Transverse colon (tissue), 4 donors: ENCODE measurements at regions not wholly inside any gene's neighbourhood (a gene's known extent, or its start where the extent isn't known, plus 50 kb on each side); places are given as distances from the start of the nearest gene placed in this dataset.

Experiments
- DNase-seq: peaks from one replicate; pipeline ENCODE4 v3.0.0-alpha.2; 2019
- H3K27ac ChIP-seq, 4 donors: fragments of 200-600 bp; sonication (generic); 2 replicates each; pipeline ENCODE4 v1.5.1; 2016 to 2018; ENCODE audit warnings: inconsistent platforms in 4 of 4
- H3K27me3 ChIP-seq: fragments of 200-600 bp; sonication (generic); 2 replicates; pipeline ENCODE4 v1.5.1; 2017; ENCODE audit warnings: inconsistent platforms
- H3K36me3 ChIP-seq, 4 donors: fragments of 200-600 bp; sonication (generic); 2 replicates each; pipeline ENCODE4 v1.5.1; 2017 to 2019; ENCODE audit warnings: inconsistent platforms in 4 of 4
- H3K4me1 ChIP-seq, 4 donors: fragments of 200-600 bp; sonication (generic); 2 replicates each; pipeline ENCODE4 v1.5.1; 2017 to 2020; ENCODE audit warnings: inconsistent platforms in 4 of 4
- H3K4me3 ChIP-seq, 4 donors: fragments of 200-600 bp; sonication (generic); 1 replicate in 1 of 4; 2 replicates in 3 of 4; pipeline versions ENCODE4 v1.5.1 to v1.6.1; 2017 to 2019; ENCODE audit warnings: inconsistent platforms in 4 of 4
- H3K9me3 ChIP-seq, 2 donors: fragments of 200-600 bp; sonication (generic); 2 replicates each; pipeline ENCODE4 v1.5.1; 2017 to 2019; ENCODE audit warnings: inconsistent platforms in 2 of 2
- EP300 ChIP-seq: sonication (generic); formaldehyde crosslinking; IDR thresholded peaks from one replicate; pipeline ENCODE4 v1.6.1; 2017; ENCODE audit warnings: antibody characterized with exemption, low read depth
- POLR2A ChIP-seq: fragments of 450-650 bp; IDR thresholded peaks from one replicate; pipeline ENCODE4 v1.6.1; 2016; ENCODE audit warnings: antibody characterized with exemption, mild to moderate bottlenecking, moderate library complexity
- POLR2AphosphoS5 ChIP-seq, 3 donors: sonication (generic); formaldehyde crosslinking; IDR thresholded peaks; one replicate each; pipeline ENCODE4 v1.6.1; 2016; ENCODE audit warnings: antibody characterized with exemption in 3 of 3
- WGBS, 2 donors: methylation state at CpG; one replicate each; pipeline ENCODE4 v1.1.5; 2018; ENCODE audit warnings: low coverage in 1 of 2; 5-methylcytosine and 5-hydroxymethylcytosine counted together
- in situ Hi-C, 4 donors: fragments of 200-750 bp; cut with MboI; loops; one replicate each; pipeline versions ENCODE4 v1.15.0 to v1.15.1; 2017; ENCODE audit warnings: low sequenced_read_pairs in 3 of 4, low pct_ligation_motif_present in 1 of 4, low pct_unique_long_range_greater_than_20kb in 1 of 4
- intact Hi-C: fragments of 100-400 bp; cut with DNase I; formaldehyde crosslinking; loops from one replicate; pipeline ENCODE4 v1.15.1; 2023; ENCODE audit warnings: low total_unique reads
- TF ChIP-seq, protein P1 (sequence below), 5 experiments: fragments of 200-600 bp in 3 of 5; fragments of 450-650 bp in 2 of 5; sonication (generic) in 3 of 5; IDR thresholded peaks; 1 replicate in 2 of 5; 2 replicates in 3 of 5; pipeline ENCODE4 v1.5.1; 2016 to 2017; ENCODE audit warnings: antibody characterized with exemption in 5 of 5, inconsistent platforms in 3 of 5, mild to moderate bottlenecking in 2 of 5, moderate library complexity in 1 of 5

DNA sequence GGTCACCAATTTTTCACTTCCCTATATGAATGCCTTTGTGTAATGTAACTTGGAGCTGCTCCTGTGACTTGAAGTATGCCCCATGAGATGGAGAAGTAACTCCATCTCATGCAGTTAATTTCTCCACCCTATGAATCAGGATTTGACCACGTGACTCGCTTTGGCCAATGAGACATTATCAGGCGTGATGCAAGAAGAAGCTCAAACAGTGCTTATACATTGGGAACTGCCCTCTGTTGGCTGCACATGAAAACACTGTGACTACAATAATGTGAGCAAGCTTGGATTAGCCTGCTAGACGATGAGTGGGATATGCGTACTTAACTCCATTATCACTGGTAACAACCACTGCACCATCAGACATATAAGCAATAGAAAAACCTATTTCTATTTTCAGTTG lies 684.4 kb downstream of the PLA2G4A start:
- intact Hi-C loops (no loop called here), in situ Hi-C loops (no loop called here)
- no peaks in the 10 kb centered on the region for H3K36me3 ChIP-seq
- 63 to 73% methylated on average over 2 to 5 of the region's 5 CpGs for WGBS, 2 donors
- H3K4me3 ChIP-seq: no peak overlapping the region
- H3K27ac ChIP-seq: no peak overlapping the region
- no peaks in the 10 kb centered on the region for H3K27me3 ChIP-seq
- H3K4me1 ChIP-seq: no peaks in the 10 kb centered on the region
- no peaks in the 10 kb centered on the region for H3K9me3 ChIP-seq
- no peak for DNase-seq
- TF ChIP-seq POLR2A: no peak
- no peak for TF ChIP-seq POLR2AphosphoS5 (IDR thresholded peaks at IDR 0.05)
- no peak for TF ChIP-seq EP300
- TF ChIP-seq, protein P1, sequence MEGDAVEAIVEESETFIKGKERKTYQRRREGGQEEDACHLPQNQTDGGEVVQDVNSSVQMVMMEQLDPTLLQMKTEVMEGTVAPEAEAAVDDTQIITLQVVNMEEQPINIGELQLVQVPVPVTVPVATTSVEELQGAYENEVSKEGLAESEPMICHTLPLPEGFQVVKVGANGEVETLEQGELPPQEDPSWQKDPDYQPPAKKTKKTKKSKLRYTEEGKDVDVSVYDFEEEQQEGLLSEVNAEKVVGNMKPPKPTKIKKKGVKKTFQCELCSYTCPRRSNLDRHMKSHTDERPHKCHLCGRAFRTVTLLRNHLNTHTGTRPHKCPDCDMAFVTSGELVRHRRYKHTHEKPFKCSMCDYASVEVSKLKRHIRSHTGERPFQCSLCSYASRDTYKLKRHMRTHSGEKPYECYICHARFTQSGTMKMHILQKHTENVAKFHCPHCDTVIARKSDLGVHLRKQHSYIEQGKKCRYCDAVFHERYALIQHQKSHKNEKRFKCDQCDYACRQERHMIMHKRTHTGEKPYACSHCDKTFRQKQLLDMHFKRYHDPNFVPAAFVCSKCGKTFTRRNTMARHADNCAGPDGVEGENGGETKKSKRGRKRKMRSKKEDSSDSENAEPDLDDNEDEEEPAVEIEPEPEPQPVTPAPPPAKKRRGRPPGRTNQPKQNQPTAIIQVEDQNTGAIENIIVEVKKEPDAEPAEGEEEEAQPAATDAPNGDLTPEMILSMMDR (IDR thresholded peaks at IDR 0.05): no peak

GRCh38 chr1:187514110-187514509 lies 685.4 kb downstream of the PLA2G4A start:
- Histone ChIP-seq H3K9me3 (no peaks in the 10 kb centered on the region), H3K4me1 (no peaks in the 10 kb centered on the region), H3K36me3 (no peaks in the 10 kb centered on the region), H3K27ac (no peak overlapping the region), H3K27me3 (no peaks in the 10 kb centered on the region), H3K4me3 (no peak overlapping the region)
- DNase-seq: no peak
- intact Hi-C loops (no loop called here), in situ Hi-C loops (no loop called here)
- TF ChIP-seq, protein P1 (IDR thresholded peaks at IDR 0.05): no peak
- TF ChIP-seq POLR2A: no peak
- WGBS, 2 donors: 73 to 86% methylated on average over 3 of the region's 3 CpGs

DNA sequence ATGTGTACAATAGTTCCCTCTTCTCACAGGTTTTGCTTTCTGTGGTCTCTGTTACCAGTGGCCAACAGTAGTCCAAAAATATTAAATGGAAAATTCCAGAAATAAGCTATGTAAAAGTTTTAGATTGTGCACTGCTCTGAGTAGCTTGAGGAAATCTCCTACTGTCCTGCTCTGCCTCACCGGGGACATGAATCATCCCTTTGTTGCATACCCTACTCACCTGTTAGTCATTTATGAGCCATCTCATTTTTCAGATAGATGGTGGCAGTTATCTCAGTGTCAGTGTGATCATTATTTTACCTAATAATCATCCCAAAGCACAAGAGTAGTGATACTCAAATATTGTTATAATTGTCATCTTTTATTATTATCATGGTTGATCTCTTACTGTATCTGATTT lies 688.1 kb downstream of the PLA2G4A start:
- Histone ChIP-seq H3K36me3 (no peaks in the 10 kb centered on the region), H3K27me3 (no peaks in the 10 kb centered on the region), H3K27ac (no peak overlapping the region), H3K9me3 (no peaks in the 10 kb centered on the region), H3K4me1 (no peaks in the 10 kb centered on the region), H3K4me3 (no peak overlapping the region)
- TF ChIP-seq POLR2A (no peak), EP300 (no peak), POLR2AphosphoS5 (IDR thresholded peaks at IDR 0.05) (no peak)
- TF ChIP-seq, protein P1 (IDR thresholded peaks at IDR 0.05): no peak
- 64 to 92% methylated on average over 1 of the region's 1 CpG for WGBS, 2 donors
- no peak for DNase-seq
- in situ Hi-C loops (no loop called here), intact Hi-C loops (no loop called here)

DNA sequence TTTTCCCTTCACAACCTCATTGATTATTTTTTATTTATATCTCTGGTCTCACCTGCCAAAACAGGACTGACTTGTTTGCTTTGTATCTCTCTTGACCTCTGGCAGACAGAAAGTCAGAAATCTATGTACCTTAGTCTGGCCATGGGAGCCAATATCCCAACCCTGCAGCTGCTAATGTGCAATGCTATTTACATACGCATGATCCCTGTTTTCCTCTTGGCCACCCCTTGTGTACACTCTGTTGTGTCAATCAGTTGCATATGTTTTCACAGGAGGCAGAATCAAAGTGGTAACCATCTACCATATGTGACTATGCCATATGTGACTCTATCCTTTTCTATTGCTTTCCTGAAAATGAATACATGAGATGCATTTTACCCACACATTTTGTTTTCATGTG lies 688.8 kb downstream of the PLA2G4A start:
- no peaks in the 10 kb centered on the region for H3K36me3 ChIP-seq
- TF ChIP-seq POLR2AphosphoS5 (IDR thresholded peaks at IDR 0.05): no peak
- TF ChIP-seq, protein P1 (IDR thresholded peaks at IDR 0.05): no peak
- H3K4me3 ChIP-seq: no peak overlapping the region
- no peaks in the 10 kb centered on the region for H3K4me1 ChIP-seq
- intact Hi-C loops: no loop called here
- WGBS, 2 donors: 56 to 78% methylated on average over 1 of the region's 1 CpG
- H3K27ac ChIP-seq: no peak overlapping the region
- no peak for DNase-seq
- in situ Hi-C loops: no loop called here
- no peaks in the 10 kb centered on the region for H3K9me3 ChIP-seq
- no peaks in the 10 kb centered on the region for H3K27me3 ChIP-seq
